ENCODE measurements at regions not wholly inside any gene's neighbourhood (a gene's known extent, or its start where the extent isn't known, plus 50 kb on each side); places are given as distances from the start of the nearest gene placed in this dataset.

GRCh38 chr18:31235856-31236255, 73.2 kb upstream of the DSC1 start:
- Histone ChIP-seq H3K36me3 (ENCODE audit: control insufficient read depth, insufficient read depth, low read length) (no peaks in the 10 kb centered on the region), H3K4me1 (peaks cover 4% of the 10 kb centered on the region), H3K9me3 (no peaks in the 10 kb centered on the region), H3K4me3 (ENCODE audit: low read depth, low read length) (no peak overlapping the region), H3K27me3 (replicated peaks; ENCODE audit: control insufficient read depth, insufficient read depth, low read length) (no peaks in the 10 kb centered on the region)
- H3K36me3 Mint-ChIP-seq (ENCODE audit: insufficient read depth, unreplicated experiment), result no peaks in the 10 kb centered on the region
- CTCF ChIA-PET, result no interaction called here
- POLR2A ChIA-PET, result no interaction called here
- no peak overlapping the region for H3K27ac Mint-ChIP-seq (ENCODE audit: unreplicated experiment)
- no peaks in the 10 kb centered on the region for H3K27me3 Mint-ChIP-seq (ENCODE audit: insufficient read depth, unreplicated experiment)
- no peak overlapping the region for H3K4me3 Mint-ChIP-seq (ENCODE audit: unreplicated experiment)
- no peaks in the 10 kb centered on the region for H3K9me3 Mint-ChIP-seq (ENCODE audit: unreplicated experiment)
- TF ChIP-seq, protein P1, sequence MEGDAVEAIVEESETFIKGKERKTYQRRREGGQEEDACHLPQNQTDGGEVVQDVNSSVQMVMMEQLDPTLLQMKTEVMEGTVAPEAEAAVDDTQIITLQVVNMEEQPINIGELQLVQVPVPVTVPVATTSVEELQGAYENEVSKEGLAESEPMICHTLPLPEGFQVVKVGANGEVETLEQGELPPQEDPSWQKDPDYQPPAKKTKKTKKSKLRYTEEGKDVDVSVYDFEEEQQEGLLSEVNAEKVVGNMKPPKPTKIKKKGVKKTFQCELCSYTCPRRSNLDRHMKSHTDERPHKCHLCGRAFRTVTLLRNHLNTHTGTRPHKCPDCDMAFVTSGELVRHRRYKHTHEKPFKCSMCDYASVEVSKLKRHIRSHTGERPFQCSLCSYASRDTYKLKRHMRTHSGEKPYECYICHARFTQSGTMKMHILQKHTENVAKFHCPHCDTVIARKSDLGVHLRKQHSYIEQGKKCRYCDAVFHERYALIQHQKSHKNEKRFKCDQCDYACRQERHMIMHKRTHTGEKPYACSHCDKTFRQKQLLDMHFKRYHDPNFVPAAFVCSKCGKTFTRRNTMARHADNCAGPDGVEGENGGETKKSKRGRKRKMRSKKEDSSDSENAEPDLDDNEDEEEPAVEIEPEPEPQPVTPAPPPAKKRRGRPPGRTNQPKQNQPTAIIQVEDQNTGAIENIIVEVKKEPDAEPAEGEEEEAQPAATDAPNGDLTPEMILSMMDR (IDR thresholded peaks at IDR 0.05; ENCODE audit: insufficient read depth in 1 of 2, low read depth in 1 of 2, low read length in 1 of 2, severe bottlenecking in 1 of 2, unreplicated experiment in 1 of 2), result no peak
- BruUV-seq (replicated peaks), result no TSS peak
- no peak for DNase-seq
- intact Hi-C loops (cut with micrococcal nuclease; ENCODE audit: unreplicated experiment), result no loop called here
- H3K4me1 Mint-ChIP-seq (ENCODE audit: low read depth, unreplicated experiment), result peaks cover 10% of the 10 kb centered on the region

GRCh38 chr18:31237142-31237541, 74.5 kb upstream of the DSC1 start:
- no peaks in the 10 kb centered on the region for H3K36me3 Mint-ChIP-seq (ENCODE audit: insufficient read depth, unreplicated experiment)
- H3K4me3 ChIP-seq (ENCODE audit: low read depth, low read length), result no peak overlapping the region

GRCh38 chr18:31241425-31241824, 76.5 kb upstream of the DSG1 start:
- Mint-ChIP-seq H3K27me3 (ENCODE audit: insufficient read depth, unreplicated experiment) (no peaks in the 10 kb centered on the region), H3K4me1 (ENCODE audit: low read depth, unreplicated experiment) (no peaks in the 10 kb centered on the region), H3K27ac (ENCODE audit: unreplicated experiment) (peak overlapping the region; percentile 79), H3K9me3 (ENCODE audit: unreplicated experiment) (no peaks in the 10 kb centered on the region), H3K36me3 (ENCODE audit: insufficient read depth, unreplicated experiment) (no peaks in the 10 kb centered on the region), H3K4me3 (ENCODE audit: unreplicated experiment) (peak overlapping the region; percentile 31)
- DNase-seq, result no peak
- H3K36me3 ChIP-seq (ENCODE audit: control insufficient read depth, insufficient read depth, low read length), result no peaks in the 10 kb centered on the region
- TF ChIP-seq, protein P1 (IDR thresholded peaks at IDR 0.05; ENCODE audit: insufficient read depth in 1 of 2, low read depth in 1 of 2, low read length in 1 of 2, severe bottlenecking in 1 of 2, unreplicated experiment in 1 of 2), result no peak
- BruUV-seq (replicated peaks), result no TSS peak
- CTCF ChIA-PET, result interaction anchor here (1.0 to 1.5 kb wide), 4 partner anchors 32 to 172 kb away, joined by 4 to 7 read pairs (median 5); no protein-coding TSS in a partner anchor
- no peak overlapping the region for H3K4me3 ChIP-seq (ENCODE audit: low read depth, low read length)
- no peaks in the 10 kb centered on the region for H3K27me3 ChIP-seq (replicated peaks; ENCODE audit: control insufficient read depth, insufficient read depth, low read length)
- intact Hi-C loops (cut with micrococcal nuclease; ENCODE audit: unreplicated experiment), result loop anchor here (5.0 kb wide), 1 partner anchor 851 kb away; the partner anchor contains the start of gene RNF138
- H3K4me1 ChIP-seq, result peaks cover 42% of the 10 kb centered on the region
- POLR2A ChIA-PET, result interaction anchor here (0.6 kb wide), 1 partner anchor 109 kb away, joined by 3 read pairs; no protein-coding TSS in a partner anchor
- no peaks in the 10 kb centered on the region for H3K9me3 ChIP-seq

More at GRCh38 chr18:31237142-31237541, 74.5 kb upstream of the DSC1 start:
- ChIA-PET CTCF (no interaction called here), POLR2A (no interaction called here)
- no peak for DNase-seq
- Histone ChIP-seq H3K36me3 (ENCODE audit: control insufficient read depth, insufficient read depth, low read length) (no peaks in the 10 kb centered on the region), H3K4me1 (peaks cover 13% of the 10 kb centered on the region), H3K27me3 (replicated peaks; ENCODE audit: control insufficient read depth, insufficient read depth, low read length) (no peaks in the 10 kb centered on the region), H3K9me3 (no peaks in the 10 kb centered on the region)
- TF ChIP-seq, protein P1 (IDR thresholded peaks at IDR 0.05; ENCODE audit: insufficient read depth in 1 of 2, low read depth in 1 of 2, low read length in 1 of 2, severe bottlenecking in 1 of 2, unreplicated experiment in 1 of 2), result no peak
- H3K4me3 Mint-ChIP-seq (ENCODE audit: unreplicated experiment), result no peak overlapping the region
- H3K9me3 Mint-ChIP-seq (ENCODE audit: unreplicated experiment), result no peaks in the 10 kb centered on the region
- H3K27me3 Mint-ChIP-seq (ENCODE audit: insufficient read depth, unreplicated experiment), result no peaks in the 10 kb centered on the region
- intact Hi-C loops (cut with micrococcal nuclease; ENCODE audit: unreplicated experiment), result no loop called here
- no peak overlapping the region for H3K27ac Mint-ChIP-seq (ENCODE audit: unreplicated experiment)
- BruUV-seq (replicated peaks), result no TSS peak
- peaks cover 10% of the 10 kb centered on the region for H3K4me1 Mint-ChIP-seq (ENCODE audit: low read depth, unreplicated experiment)

Data from Caco-2 (cell line).